OCI-LY1 (cell line): ENCODE measurements at regions not wholly inside any gene's neighbourhood (a gene's known extent, or its start where the extent isn't known, plus 50 kb on each side); places are given as distances from the start of the nearest gene placed in this dataset.
A peak's percentile ranks its signal among the peaks of the same experiment; 100 is the strongest.

Experiments used
- H2AFZ ChIP-seq: fragments of 200-600 bp; sonication (generic), shearing (Covaris generic); 2 replicates; pipeline ENCODE4 v1.6.0; 2014; ENCODE audit warnings: antibody characterized with exemption, mild to moderate bottlenecking, low read length
- H3F3A ChIP-seq: fragments of 200-600 bp; sonication (generic), shearing (Covaris generic); 2 replicates; pipeline ENCODE4 v1.6.0; 2014; ENCODE audit warnings: mild to moderate bottlenecking, antibody characterized with exemption, low read length, moderate library complexity; ENCODE audit not compliant: insufficient read depth
- H3K27ac ChIP-seq: fragments of 200-600 bp; sonication (generic); 2 replicates; pipeline ENCODE4 v1.5.1; 2014; ENCODE audit warnings: low read length, mixed run types, mild to moderate bottlenecking, low read depth; ENCODE audit not compliant: poor library complexity, severe bottlenecking
- H3K27me3 ChIP-seq: fragments of 200-600 bp; sonication (generic); 2 replicates; pipeline ENCODE4 v1.6.0; 2014; ENCODE audit warnings: antibody characterized with exemption, mild to moderate bottlenecking, low read length, moderate library complexity; ENCODE audit not compliant: insufficient read depth
- H3K36me3 ChIP-seq: fragments of 200-600 bp; sonication (generic); 2 replicates; pipeline ENCODE4 v1.6.1; 2014; ENCODE audit warnings: mild to moderate bottlenecking, antibody characterized with exemption, low read length, moderate library complexity, mixed read lengths; ENCODE audit not compliant: insufficient read depth
- H3K4me1 ChIP-seq: fragments of 200-600 bp; sonication (generic); 2 replicates; pipeline ENCODE4 v1.5.1; 2014; ENCODE audit warnings: mild to moderate bottlenecking, low read length, moderate library complexity; ENCODE audit not compliant: insufficient read depth, severe bottlenecking
- H3K4me2 ChIP-seq: fragments of 200-600 bp; sonication (generic), shearing (Covaris generic); 2 replicates; pipeline ENCODE4 v1.6.1; 2014; ENCODE audit warnings: low read length
- H3K4me3 ChIP-seq: fragments of 200-600 bp; sonication (generic); 2 replicates; pipeline ENCODE4 v1.5.1; 2014; ENCODE audit warnings: low read length, low read depth, mild to moderate bottlenecking, mixed read lengths; ENCODE audit not compliant: poor library complexity, severe bottlenecking
- H3K79me2 ChIP-seq: fragments of 200-600 bp; shearing (Covaris generic); 2 replicates; pipeline ENCODE4 v1.6.1; 2016; ENCODE audit warnings: mixed run types, low read length, mixed read lengths; ENCODE audit not compliant: insufficient read depth
- H3K9ac ChIP-seq: fragments of 200-600 bp; sonication (generic), shearing (Covaris generic); 2 replicates; pipeline ENCODE4 v1.6.1; 2014; ENCODE audit warnings: mild to moderate bottlenecking, low read length, mixed read lengths
- H3K9me2 ChIP-seq: fragments of 200-600 bp; sonication (generic), shearing (Covaris generic); 2 replicates; pipeline ENCODE4 v1.6.1; 2014; ENCODE audit warnings: low read depth, mild to moderate bottlenecking, low read length, mixed read lengths
- H3K9me3 ChIP-seq: fragments of 200-600 bp; shearing (Covaris generic); 2 replicates; pipeline ENCODE4 v1.6.1; 2014; ENCODE audit warnings: low read length, mixed read lengths
- H4K20me1 ChIP-seq: fragments of 200-600 bp; sonication (generic), shearing (Covaris generic); 2 replicates; pipeline ENCODE4 v1.6.0; 2016; ENCODE audit warnings: mild to moderate bottlenecking, low read length; ENCODE audit not compliant: insufficient read depth
- CTCF ChIP-seq: fragments of 200-600 bp; sonication (generic), shearing (Covaris generic); IDR thresholded peaks from 2 replicates; pipeline ENCODE4 v1.5.1; 2017; ENCODE audit warnings: mild to moderate bottlenecking, antibody characterized with exemption, low read length, moderate library complexity, mixed read lengths
- EZH2 ChIP-seq: fragments of 200-600 bp; sonication (generic), shearing (Covaris generic); IDR thresholded peaks from 2 replicates; pipeline ENCODE4 v1.8.0; 2017; ENCODE audit warnings: borderline replicate concordance, mixed run types, mild to moderate bottlenecking, antibody characterized with exemption, low read length, moderate library complexity, mixed read lengths

DNA sequence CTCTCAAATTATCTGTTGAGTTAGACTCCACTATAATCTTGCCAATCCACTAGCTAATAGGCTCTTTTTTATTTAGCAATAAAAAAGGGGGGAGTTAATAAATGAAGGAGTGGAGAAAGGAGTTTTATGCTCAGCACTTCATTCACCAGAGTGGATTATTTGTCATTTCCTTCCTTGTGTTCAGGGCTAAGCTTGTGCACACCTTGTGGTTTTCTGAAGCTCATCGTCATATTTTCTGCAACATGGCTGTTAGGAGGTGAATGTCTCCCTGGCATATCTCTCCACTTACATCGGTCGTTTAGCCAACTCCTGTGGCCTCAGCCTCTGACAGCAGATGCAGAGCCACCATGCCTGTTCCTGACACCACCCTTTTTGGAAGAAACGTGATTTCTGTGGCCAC is 83.9 kb upstream of the MTNR1B start:
- Histone ChIP-seq H3K9ac (no peak overlapping the region), H3K4me1 (no peaks in the 10 kb centered on the region), H3K27ac (no peak overlapping the region), H3K9me2 (no peaks in the 10 kb centered on the region), H3K79me2 (no peaks in the 10 kb centered on the region), H3K4me2 (no peak overlapping the region), H3F3A (no peaks in the 10 kb centered on the region), H2AFZ (no peak overlapping the region), H3K36me3 (no peaks in the 10 kb centered on the region), H3K27me3 (no peaks in the 10 kb centered on the region), H3K9me3 (no peaks in the 10 kb centered on the region), H4K20me1 (no peaks in the 10 kb centered on the region), H3K4me3 (no peak overlapping the region)
- no peak for TF ChIP-seq CTCF
- TF ChIP-seq EZH2, result no peak

DNA sequence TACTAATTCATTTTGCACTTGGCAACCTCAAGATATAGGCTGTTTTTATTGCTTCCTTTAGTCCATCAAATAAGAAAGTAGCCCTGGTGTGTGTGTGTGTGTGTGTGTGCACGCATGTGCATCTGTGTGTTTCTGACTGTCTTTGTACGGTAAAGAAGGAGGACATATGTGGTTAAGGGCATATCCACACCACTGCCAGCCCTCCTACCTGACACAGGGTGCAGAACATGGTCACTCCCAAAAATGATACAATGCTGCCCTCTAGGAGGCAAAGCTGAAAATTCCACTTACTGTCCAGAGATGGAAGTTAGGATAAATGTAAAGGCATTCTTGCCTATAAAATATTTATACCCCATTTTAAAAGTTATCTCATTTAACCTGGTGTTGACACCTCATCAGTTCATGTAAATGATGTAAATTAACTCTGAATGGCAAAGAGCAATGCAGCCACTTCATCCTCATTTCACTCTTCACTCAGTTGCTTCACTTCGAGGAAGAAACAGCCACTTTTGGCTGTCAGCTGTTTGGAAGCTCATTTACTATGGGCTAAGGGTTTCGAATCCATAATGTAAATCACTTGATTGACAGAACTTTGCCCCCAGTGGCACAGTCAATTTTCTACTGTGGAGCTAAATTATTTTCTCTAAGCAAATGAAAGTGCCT is 83.1 kb upstream of the MTNR1B start:
- no peaks in the 10 kb centered on the region for H3K9me3 ChIP-seq
- H3K79me2 ChIP-seq, result no peaks in the 10 kb centered on the region
- no peaks in the 10 kb centered on the region for H3K36me3 ChIP-seq
- no peak overlapping the region for H3K9ac ChIP-seq
- no peaks in the 10 kb centered on the region for H3K27me3 ChIP-seq
- H4K20me1 ChIP-seq, result no peaks in the 10 kb centered on the region
- no peak overlapping the region for H3K4me2 ChIP-seq
- TF ChIP-seq CTCF (peak; percentile 68), EZH2 (no peak)
- no peak overlapping the region for H2AFZ ChIP-seq
- H3K9me2 ChIP-seq, result no peaks in the 10 kb centered on the region
- H3K4me3 ChIP-seq, result no peak overlapping the region
- no peaks in the 10 kb centered on the region for H3F3A ChIP-seq
- no peaks in the 10 kb centered on the region for H3K4me1 ChIP-seq
- H3K27ac ChIP-seq, result no peak overlapping the region

- Histone ChIP-seq H3K9ac (no peak overlapping the region), H3F3A (no peaks in the 10 kb centered on the region), H3K79me2 (no peaks in the 10 kb centered on the region), H3K27ac (no peak overlapping the region), H3K36me3 (no peaks in the 10 kb centered on the region), H3K4me3 (no peak overlapping the region), H3K27me3 (no peaks in the 10 kb centered on the region), H2AFZ (no peak overlapping the region), H3K4me2 (no peak overlapping the region), H4K20me1 (no peaks in the 10 kb centered on the region), H3K4me1 (no peaks in the 10 kb centered on the region), H3K9me2 (no peaks in the 10 kb centered on the region), H3K9me3 (no peaks in the 10 kb centered on the region)
- TF ChIP-seq CTCF, result no peak
- TF ChIP-seq EZH2, result no peak
Measured at GRCh38 chr11:92888696-92889095, 80.8 kb upstream of the MTNR1B start.
